ENCODE measurements at regions not wholly inside any gene's neighbourhood (a gene's known extent, or its start where the extent isn't known, plus 50 kb on each side); places are given as distances from the start of the nearest gene placed in this dataset.

- no peak for TF ChIP-seq BRCA1 (IDR thresholded peaks at IDR 0.05; ENCODE audit: low read depth, low read length)
- POLR2A ChIA-PET (ENCODE audit: partially characterized antibody): no interaction called here
Measured at GRCh38 chr1:102336602-102337001, 339.9 kb upstream of the OLFM3 start.

More at GRCh38 chr1:102336602-102337001, 339.9 kb upstream of the OLFM3 start:
- Histone ChIP-seq H3K9ac (replicated peaks in 1 of 4; ENCODE audit: extremely low read depth in 1 of 4, low read depth in 3 of 4, low read length in 3 of 4) (no peak overlapping the region), H2BK5ac (ENCODE audit: low read depth, low read length) (no peak overlapping the region), H2AK5ac (ENCODE audit: low read depth, low read length) (no peak overlapping the region), H4K91ac (replicated peaks; ENCODE audit: insufficient read length, low read length) (no peak overlapping the region), H3K56ac (replicated peaks; ENCODE audit: insufficient read length, low read depth, low read length) (no peak overlapping the region), H3K79me1 (ENCODE audit: low read depth, low read length) (no peaks in the 10 kb centered on the region), H2AFZ (ENCODE audit: low read length) (no peak overlapping the region), H2BK12ac (ENCODE audit: low read depth, low read length) (no peak overlapping the region), H3K4ac (replicated peaks; ENCODE audit: insufficient read length, low read depth, low read length) (no peak overlapping the region), H3K18ac (ENCODE audit: extremely low read depth, low read length) (no peak overlapping the region), H3K4me1 (replicated peaks in 1 of 4; ENCODE audit: control insufficient read depth in 3 of 4, insufficient read depth in 4 of 4, low read length in 3 of 4) (no peaks in the 10 kb centered on the region), H3K23me2 (ENCODE audit: low read depth, low read length) (no peaks in the 10 kb centered on the region), H4K20me1 (replicated peaks in 1 of 2; ENCODE audit: control insufficient read depth in 1 of 2, insufficient read depth in 2 of 2, low read length in 2 of 2) (no peaks in the 10 kb centered on the region), H3K36me3 (ENCODE audit: control insufficient read depth in 2 of 4, insufficient read depth in 4 of 4, low read length in 3 of 4) (no peaks in the 10 kb centered on the region), H3K14ac (ENCODE audit: insufficient read length) (no peak overlapping the region), H3K79me2 (ENCODE audit: control insufficient read depth in 1 of 2, insufficient read depth in 2 of 2, low read length in 2 of 2) (no peaks in the 10 kb centered on the region), H3K9me3 (ENCODE audit: insufficient read depth in 2 of 2, low read depth in 1 of 2, low read length in 1 of 2) (no peaks in the 10 kb centered on the region), H2BK15ac (ENCODE audit: low read length) (no peak overlapping the region), H3K23ac (ENCODE audit: insufficient read length) (no peak overlapping the region), H4K8ac (ENCODE audit: extremely low read depth, insufficient read depth, low read length) (no peak overlapping the region), H3K4me2 (ENCODE audit: insufficient read depth in 1 of 2, low read depth in 2 of 2, low read length in 2 of 2) (no peak overlapping the region), H4K5ac (ENCODE audit: insufficient read length, low read depth, low read length) (no peak overlapping the region), H3K27me3 (replicated peaks in 1 of 4; ENCODE audit: control insufficient read depth in 3 of 4, extremely low read depth in 1 of 4, insufficient read depth in 3 of 4, low read length in 3 of 4) (no peaks in the 10 kb centered on the region), H3K27ac (ENCODE audit: low read depth, low read length) (no peak overlapping the region), H3K4me3 (ENCODE audit: extremely low read depth in 1 of 4, insufficient read depth in 2 of 4, low read depth in 3 of 4, low read length in 4 of 4) (no peak overlapping the region), H2BK120ac (replicated peaks; ENCODE audit: low read depth, low read length) (no peak overlapping the region), H2BK20ac (ENCODE audit: low read length) (no peak overlapping the region)
- no peak for DNase-seq (ENCODE audit: low read depth in 1 of 2, low spot score in 2 of 2)
- 92% methylated on average over 5 of the region's 5 CpGs; no CpG with 5 or more reads in 1 of the 2 experiments for WGBS, 2 experiments (ENCODE audit: extremely low coverage in 1 of 2, insufficient coverage in 1 of 2, insufficient read length in 1 of 2, insufficient replicate concordance in 2 of 2, low coverage in 1 of 2, low lambda C conversion rate in 2 of 2, missing lambda C conversion rate in 1 of 2)
- no peak for FAIRE-seq
- CTCF ChIA-PET (ENCODE audit: partially characterized antibody): interaction anchor here (1.2 kb wide), 1 partner anchor 10 kb away, joined by 3 read pairs; no protein-coding TSS in a partner anchor

Measured in H1 (cell line).